Left ventricle myocardium inferior (tissue), 1 donor: ENCODE measurements at regions not wholly inside any gene's neighbourhood (a gene's known extent, or its start where the extent isn't known, plus 50 kb on each side); places are given as distances from the start of the nearest gene placed in this dataset.

ENCODE experiments used
- DNase-seq: peaks from one replicate; pipeline ENCODE4 v3.0.0-alpha.2; 2020
- H3K27ac ChIP-seq: fragments of 200-600 bp; replicated peaks from 2 replicates; pipeline ENCODE4 v1.8.0; 2021
- H3K27me3 ChIP-seq: fragments of 200-600 bp; 2 replicates; pipeline ENCODE4 v1.8.0; 2021; ENCODE audit warnings: low read depth
- H3K36me3 ChIP-seq: fragments of 200-600 bp; 2 replicates; pipeline ENCODE4 v1.8.0; 2021
- H3K4me1 ChIP-seq: fragments of 200-600 bp; 2 replicates; pipeline ENCODE4 v1.8.0; 2021
- H3K4me3 ChIP-seq: fragments of 200-600 bp; 2 replicates; pipeline ENCODE4 v1.8.0; 2021; ENCODE audit warnings: mild to moderate bottlenecking, moderate library complexity
- H3K9me3 ChIP-seq: fragments of 200-600 bp; replicated peaks from 2 replicates; pipeline ENCODE4 v1.8.0; 2021
- intact Hi-C: fragments of 100-400 bp; cut with micrococcal nuclease; formaldehyde crosslinking; loops from one replicate; pipeline ENCODE4 v1.11.0; 2022
- TF ChIP-seq, protein P1 (sequence below): fragments of 200-600 bp; IDR thresholded peaks from 2 replicates; pipeline ENCODE4 v1.8.0; 2021; ENCODE audit warnings: antibody characterized with exemption, mild to moderate bottlenecking, borderline replicate concordance
- donor health status: DM: no; HTN: yes; CAD: no; lungs with severe emphysema.

- DNase-seq = no peak
- no peak overlapping the region for H3K27ac ChIP-seq
- intact Hi-C loops = no loop called here
Measured at GRCh38 chr3:40745381-40746106, 220.8 kb downstream of the ZNF621 start.

DNA sequence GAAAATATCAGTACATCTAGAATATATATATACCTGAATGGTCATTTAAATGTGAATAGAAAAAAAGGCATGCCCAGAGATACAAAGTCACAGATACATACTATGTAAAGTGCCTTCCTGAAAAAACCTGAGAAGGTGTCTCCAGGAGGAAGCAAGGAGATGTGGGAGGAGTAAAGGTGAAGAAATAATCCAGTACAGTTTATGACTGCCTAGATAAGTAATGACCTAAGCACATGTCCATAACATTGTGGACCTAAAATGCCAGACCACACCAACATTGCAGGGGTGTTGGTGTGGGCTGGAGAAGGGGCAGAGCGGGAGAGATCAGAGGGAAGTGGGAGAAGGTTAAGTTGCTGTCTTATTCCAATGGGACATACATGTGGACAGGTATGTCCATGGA is 226.9 kb downstream of the ZNF621 start:
- H3K4me1 ChIP-seq = no peaks in the 10 kb centered on the region
- H3K4me3 ChIP-seq = no peak overlapping the region
- H3K36me3 ChIP-seq = no peaks in the 10 kb centered on the region
- H3K27me3 ChIP-seq = peaks cover 5% of the 10 kb centered on the region
- intact Hi-C loops = no loop called here
- TF ChIP-seq, protein P1, sequence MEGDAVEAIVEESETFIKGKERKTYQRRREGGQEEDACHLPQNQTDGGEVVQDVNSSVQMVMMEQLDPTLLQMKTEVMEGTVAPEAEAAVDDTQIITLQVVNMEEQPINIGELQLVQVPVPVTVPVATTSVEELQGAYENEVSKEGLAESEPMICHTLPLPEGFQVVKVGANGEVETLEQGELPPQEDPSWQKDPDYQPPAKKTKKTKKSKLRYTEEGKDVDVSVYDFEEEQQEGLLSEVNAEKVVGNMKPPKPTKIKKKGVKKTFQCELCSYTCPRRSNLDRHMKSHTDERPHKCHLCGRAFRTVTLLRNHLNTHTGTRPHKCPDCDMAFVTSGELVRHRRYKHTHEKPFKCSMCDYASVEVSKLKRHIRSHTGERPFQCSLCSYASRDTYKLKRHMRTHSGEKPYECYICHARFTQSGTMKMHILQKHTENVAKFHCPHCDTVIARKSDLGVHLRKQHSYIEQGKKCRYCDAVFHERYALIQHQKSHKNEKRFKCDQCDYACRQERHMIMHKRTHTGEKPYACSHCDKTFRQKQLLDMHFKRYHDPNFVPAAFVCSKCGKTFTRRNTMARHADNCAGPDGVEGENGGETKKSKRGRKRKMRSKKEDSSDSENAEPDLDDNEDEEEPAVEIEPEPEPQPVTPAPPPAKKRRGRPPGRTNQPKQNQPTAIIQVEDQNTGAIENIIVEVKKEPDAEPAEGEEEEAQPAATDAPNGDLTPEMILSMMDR = no peak
- DNase-seq = no peak
- H3K27ac ChIP-seq = no peak overlapping the region
- no peaks in the 10 kb centered on the region for H3K9me3 ChIP-seq

More at GRCh38 chr3:40745381-40746106, 220.8 kb downstream of the ZNF621 start:
- TF ChIP-seq, protein P1 = no peak
- Histone ChIP-seq H3K9me3 (no peaks in the 10 kb centered on the region), H3K27me3 (no peaks in the 10 kb centered on the region), H3K36me3 (no peaks in the 10 kb centered on the region), H3K4me1 (peaks cover 17% of the 10 kb centered on the region), H3K4me3 (no peak overlapping the region)

- intact Hi-C loops = no loop called here
- no peaks in the 10 kb centered on the region for H3K4me1 ChIP-seq
- TF ChIP-seq, protein P1 = no peak
Measured at GRCh38 chr3:40752492-40752891, 227.7 kb downstream of the ZNF621 start.

GRCh38 chr3:40753291-40753770 is 228.6 kb downstream of the ZNF621 start:
- H3K27me3 ChIP-seq = peaks cover 5% of the 10 kb centered on the region
- H3K36me3 ChIP-seq = no peaks in the 10 kb centered on the region
- intact Hi-C loops = no loop called here
- DNase-seq = no peak
- no peaks in the 10 kb centered on the region for H3K9me3 ChIP-seq
- no peak overlapping the region for H3K4me3 ChIP-seq
- no peak overlapping the region for H3K27ac ChIP-seq
- H3K4me1 ChIP-seq = no peaks in the 10 kb centered on the region
- TF ChIP-seq, protein P1 = no peak

More at GRCh38 chr3:40752492-40752891, 227.7 kb downstream of the ZNF621 start:
- H3K4me3 ChIP-seq = no peak overlapping the region
- no peak for DNase-seq
- peaks cover 5% of the 10 kb centered on the region for H3K27me3 ChIP-seq
- no peaks in the 10 kb centered on the region for H3K36me3 ChIP-seq
- no peak overlapping the region for H3K27ac ChIP-seq
- no peaks in the 10 kb centered on the region for H3K9me3 ChIP-seq

GRCh38 chr3:40753951-40754350 is 229.2 kb downstream of the ZNF621 start:
- no peaks in the 10 kb centered on the region for H3K9me3 ChIP-seq
- intact Hi-C loops = no loop called here
- TF ChIP-seq, protein P1 = no peak

More at GRCh38 chr3:40753951-40754350, 229.2 kb downstream of the ZNF621 start:
- no peak overlapping the region for H3K27ac ChIP-seq
- H3K36me3 ChIP-seq = no peaks in the 10 kb centered on the region
- peaks cover 5% of the 10 kb centered on the region for H3K27me3 ChIP-seq
- H3K4me3 ChIP-seq = no peak overlapping the region
- DNase-seq = no peak
- no peaks in the 10 kb centered on the region for H3K4me1 ChIP-seq
